ENCODE measurements at regions not wholly inside any gene's neighbourhood (a gene's known extent, or its start where the extent isn't known, plus 50 kb on each side); places are given as distances from the start of the nearest gene placed in this dataset.
"Not testable (repeated sequence)": the region's sequence is repeated elsewhere in the genome, so short reads cannot be mapped to it uniquely, and the experiment has no call there.

GRCh38 chr7:106583706-106584690 lies 77.0 kb downstream of the CCDC71L start:
- no peak for DNase-seq (ENCODE audit: low read depth)

- no peak for DNase-seq (ENCODE audit: low read depth)
Measured at GRCh38 chr7:106583100-106583499, 77.9 kb downstream of the CCDC71L start.

GRCh38 chr7:106582365-106582764 lies 78.6 kb downstream of the CCDC71L start:
- no peak for DNase-seq (ENCODE audit: low read depth)

GRCh38 chr7:106579086-106579485 lies 81.9 kb downstream of the CCDC71L start:
- not testable (repeated sequence) for DNase-seq (ENCODE audit: low read depth)

- DNase-seq (ENCODE audit: low read depth), result no peak
Measured at GRCh38 chr7:106575138-106575823, 85.7 kb downstream of the CCDC71L start.

GRCh38 chr7:106573738-106574137 lies 87.2 kb downstream of the CCDC71L start:
- DNase-seq (ENCODE audit: low read depth), result no peak

GRCh38 chr7:106573125-106573663 lies 87.8 kb downstream of the CCDC71L start:
- no peak for DNase-seq (ENCODE audit: low read depth)

- no peak for DNase-seq (ENCODE audit: low read depth)
Measured at GRCh38 chr7:106572394-106573124, 88.4 kb downstream of the CCDC71L start.

- DNase-seq (ENCODE audit: low read depth), result no peak
Measured at GRCh38 chr7:106571563-106571962, 89.4 kb downstream of the CCDC71L start.

GRCh38 chr7:106570948-106571418 lies 90.0 kb downstream of the CCDC71L start:
- DNase-seq (ENCODE audit: low read depth), result no peak

GRCh38 chr7:106570146-106570545 lies 90.8 kb downstream of the CCDC71L start:
- DNase-seq (ENCODE audit: low read depth), result no peak

GRCh38 chr7:106569500-106569929 lies 91.4 kb downstream of the CCDC71L start:
- no peak for DNase-seq (ENCODE audit: low read depth)

- DNase-seq (ENCODE audit: low read depth), result no peak
Measured at GRCh38 chr7:106568680-106569499, 92.1 kb downstream of the CCDC71L start.

- no peak for DNase-seq (ENCODE audit: low read depth)
Measured at GRCh38 chr7:106568002-106568679, 92.8 kb downstream of the CCDC71L start.

GRCh38 chr7:106567204-106568001 lies 93.6 kb downstream of the CCDC71L start:
- DNase-seq (ENCODE audit: low read depth), result not testable (repeated sequence)

GRCh38 chr7:106566672-106567071 lies 94.3 kb downstream of the CCDC71L start:
- DNase-seq (ENCODE audit: low read depth), result no peak

GRCh38 chr7:106566196-106566595 lies 94.8 kb downstream of the CCDC71L start:
- DNase-seq (ENCODE audit: low read depth), result no peak

- DNase-seq (ENCODE audit: low read depth), result no peak
Measured at GRCh38 chr7:106565428-106565827, 95.5 kb downstream of the CCDC71L start.

- no peak for DNase-seq (ENCODE audit: low read depth)
Measured at GRCh38 chr7:106563466-106564150, 97.3 kb downstream of the CCDC71L start.

All from activated T-cell treated with anti-CD3 and anti-CD28 coated beads for 48 hours (primary cell).